RWPE1 (cell line): ENCODE measurements at regions not wholly inside any gene's neighbourhood (a gene's known extent, or its start where the extent isn't known, plus 50 kb on each side); places are given as distances from the start of the nearest gene placed in this dataset.

Experiments used
- CTCF ChIA-PET: fragments of 350-600 bp; sonication (Branson Sonifier 250); formaldehyde crosslinking; extraction: SDS; loops from one replicate; lab custom pipeline; 2021; lab: Yijun Ruan, JAX
- POLR2A ChIA-PET: fragments of 400-600 bp; formaldehyde crosslinking; extraction: SDS; loops from one replicate; lab custom pipeline; 2020; ENCODE audit warnings: antibody characterized with exemption; ENCODE audit not compliant: low non-redundant PET; lab: Yijun Ruan, JAX
- DNase-seq: peaks from one replicate; pipeline ENCODE4 v3.0.0; 2012; ENCODE audit warnings: low spot score
- H3K27ac ChIP-seq: fragments of 450-650 bp; 2 replicates; pipeline ENCODE4 v1.5.1; 2017
- TF ChIP-seq, protein P1 (sequence below): fragments of 450-650 bp; conservative IDR thresholded peaks from 2 replicates; pipeline ENCODE4 v1.5.1; 2017; ENCODE audit warnings: low read depth, mild to moderate bottlenecking

DNA sequence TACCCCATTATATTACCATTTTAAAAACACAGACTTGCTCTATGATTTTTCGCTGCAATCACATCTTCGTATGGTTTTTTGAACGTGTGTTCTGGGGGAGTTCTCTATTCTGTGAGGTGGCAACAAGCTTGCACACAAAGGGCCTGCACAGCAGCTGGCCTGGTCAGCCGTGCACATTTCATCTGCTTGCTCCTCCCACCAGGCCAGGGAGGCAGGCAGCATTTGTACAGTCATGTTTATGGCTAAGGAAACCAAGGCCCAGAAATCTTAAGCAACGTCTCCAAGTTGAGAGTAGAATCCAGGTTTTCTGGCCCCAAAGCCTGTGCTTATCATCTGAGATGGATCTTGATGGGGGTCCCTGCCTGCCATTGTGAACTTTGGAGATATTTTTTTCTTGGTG is 106.4 kb upstream of the SMIM21 start:
- no peak for DNase-seq
- H3K27ac ChIP-seq: no peak overlapping the region
- ChIA-PET CTCF (interaction anchor here (0.5 to 0.6 kb wide), 2 partner anchors 323 to 994 kb away, joined by 4 read pairs; partner anchors contain the start of gene TSHZ1), POLR2A (no interaction called here)
- TF ChIP-seq, protein P1, sequence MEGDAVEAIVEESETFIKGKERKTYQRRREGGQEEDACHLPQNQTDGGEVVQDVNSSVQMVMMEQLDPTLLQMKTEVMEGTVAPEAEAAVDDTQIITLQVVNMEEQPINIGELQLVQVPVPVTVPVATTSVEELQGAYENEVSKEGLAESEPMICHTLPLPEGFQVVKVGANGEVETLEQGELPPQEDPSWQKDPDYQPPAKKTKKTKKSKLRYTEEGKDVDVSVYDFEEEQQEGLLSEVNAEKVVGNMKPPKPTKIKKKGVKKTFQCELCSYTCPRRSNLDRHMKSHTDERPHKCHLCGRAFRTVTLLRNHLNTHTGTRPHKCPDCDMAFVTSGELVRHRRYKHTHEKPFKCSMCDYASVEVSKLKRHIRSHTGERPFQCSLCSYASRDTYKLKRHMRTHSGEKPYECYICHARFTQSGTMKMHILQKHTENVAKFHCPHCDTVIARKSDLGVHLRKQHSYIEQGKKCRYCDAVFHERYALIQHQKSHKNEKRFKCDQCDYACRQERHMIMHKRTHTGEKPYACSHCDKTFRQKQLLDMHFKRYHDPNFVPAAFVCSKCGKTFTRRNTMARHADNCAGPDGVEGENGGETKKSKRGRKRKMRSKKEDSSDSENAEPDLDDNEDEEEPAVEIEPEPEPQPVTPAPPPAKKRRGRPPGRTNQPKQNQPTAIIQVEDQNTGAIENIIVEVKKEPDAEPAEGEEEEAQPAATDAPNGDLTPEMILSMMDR: no peak

DNA sequence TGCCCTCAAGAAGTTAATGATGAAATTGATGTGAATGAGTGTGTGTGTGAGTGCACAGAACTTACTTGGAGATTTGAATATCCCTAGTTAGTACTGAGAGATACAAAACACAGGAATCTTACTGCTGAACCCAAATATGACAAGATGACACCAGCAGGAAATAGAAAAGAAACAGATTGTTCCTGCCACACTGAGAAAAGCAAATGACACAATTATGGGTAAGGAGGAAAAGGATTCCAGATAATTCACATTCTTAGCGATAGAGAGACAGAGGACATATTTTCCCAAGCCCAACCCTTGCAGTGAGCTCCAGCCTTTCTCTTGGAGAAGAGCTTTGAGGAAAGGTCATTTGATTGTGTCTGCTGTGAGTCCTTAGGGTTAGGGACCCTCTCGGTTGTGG is 105.7 kb upstream of the SMIM21 start:
- H3K27ac ChIP-seq: no peak overlapping the region
- TF ChIP-seq, protein P1: no peak
- ChIA-PET POLR2A (no interaction called here), CTCF (no interaction called here)
- no peak for DNase-seq

DNA sequence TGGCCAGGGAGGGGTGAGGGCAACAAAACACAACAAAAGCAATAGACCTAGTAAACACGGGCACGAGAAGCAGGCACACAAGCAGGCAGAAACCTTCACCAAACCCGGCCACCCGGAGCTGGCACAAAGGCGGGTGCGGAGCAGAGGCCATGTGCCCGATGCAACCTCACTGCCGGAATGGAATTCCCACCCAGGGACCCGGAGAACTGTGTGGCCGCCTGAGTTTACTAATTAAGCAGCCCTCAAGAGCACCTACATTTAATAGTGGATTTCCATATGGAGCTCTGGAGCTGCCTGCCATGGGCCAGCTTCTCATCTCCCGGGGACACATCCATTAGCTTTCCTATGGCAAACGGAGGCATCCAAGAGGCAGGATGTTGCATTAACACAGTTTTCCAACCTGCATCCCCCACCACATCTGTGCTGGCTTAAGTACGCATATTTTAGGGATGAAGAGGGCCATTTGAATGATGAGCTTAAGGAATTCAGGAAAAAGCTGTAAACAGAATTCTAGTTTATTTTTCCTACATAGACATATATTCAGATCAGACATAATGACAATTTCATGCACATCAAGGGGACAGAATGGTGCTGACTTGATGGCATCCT is 104.5 kb upstream of the SMIM21 start:
- H3K27ac ChIP-seq: no peak overlapping the region
- POLR2A ChIA-PET: no interaction called here
- CTCF ChIA-PET: no interaction called here
- TF ChIP-seq, protein P1: no peak
- no peak for DNase-seq

DNA sequence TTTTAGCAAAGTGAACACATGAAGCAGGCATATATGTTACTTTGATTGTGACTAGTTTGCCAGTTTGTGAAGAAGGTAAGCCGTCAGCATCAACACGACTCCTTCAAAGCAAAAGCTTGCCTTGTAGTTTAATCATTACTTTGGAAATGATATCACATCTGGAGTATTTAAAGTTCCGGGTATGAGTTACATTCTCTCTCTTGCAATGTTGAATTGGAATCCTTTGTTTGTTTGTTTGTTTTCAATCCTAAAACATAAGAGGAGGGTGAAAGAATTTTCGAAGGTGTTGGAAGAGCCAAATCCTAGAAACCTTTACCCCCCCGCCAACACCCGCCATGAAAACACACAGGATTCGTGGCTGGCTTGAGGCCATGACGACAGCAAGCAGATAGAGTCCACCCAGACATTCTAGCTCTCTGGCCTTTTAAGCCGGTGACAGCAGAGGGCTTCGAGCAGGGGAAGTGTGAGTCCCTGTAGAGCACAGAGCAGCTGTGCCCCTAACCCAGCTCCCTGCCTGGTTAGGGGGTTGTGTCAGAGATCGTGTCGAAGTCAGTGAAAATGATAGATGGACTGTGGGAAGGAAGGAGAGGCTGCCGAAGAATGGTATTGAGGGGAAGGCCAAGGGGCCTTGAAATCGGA is 103.8 kb upstream of the SMIM21 start:
- H3K27ac ChIP-seq: no peak overlapping the region
- CTCF ChIA-PET: no interaction called here
- TF ChIP-seq, protein P1: no peak
- no peak for DNase-seq
- POLR2A ChIA-PET: no interaction called here

DNA sequence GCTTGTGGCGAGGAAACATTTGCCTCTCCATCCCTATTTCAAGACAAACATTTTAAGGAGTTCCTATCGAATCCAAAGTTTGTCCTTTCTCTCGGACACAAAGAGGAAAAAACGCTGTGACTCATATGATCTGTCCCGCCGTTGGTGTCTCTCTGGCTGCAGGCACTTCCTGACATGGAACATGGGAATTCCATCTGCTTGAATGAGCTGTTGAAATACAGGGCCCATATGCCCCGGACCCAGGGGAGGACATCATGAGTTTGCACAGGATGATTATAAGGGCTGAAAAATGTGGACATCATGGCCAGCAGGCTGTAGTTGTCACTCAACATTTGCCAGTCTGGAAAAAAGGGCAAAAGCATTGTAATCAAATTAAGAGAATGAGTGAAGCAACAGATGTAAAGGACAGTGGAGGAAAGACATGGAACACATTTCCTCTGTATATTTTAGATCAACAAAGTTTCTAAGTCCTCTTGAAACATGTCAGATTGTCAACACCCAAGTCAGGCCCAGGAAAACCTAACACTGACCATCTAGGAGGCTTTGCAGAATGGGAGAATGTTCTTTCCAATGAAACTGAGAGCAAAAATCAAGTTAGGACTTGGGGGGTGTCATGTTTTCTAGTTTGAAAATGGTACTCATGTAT is 103.2 kb upstream of the SMIM21 start:
- ChIA-PET CTCF (no interaction called here), POLR2A (no interaction called here)
- TF ChIP-seq, protein P1: no peak
- no peak overlapping the region for H3K27ac ChIP-seq
- no peak for DNase-seq

DNA sequence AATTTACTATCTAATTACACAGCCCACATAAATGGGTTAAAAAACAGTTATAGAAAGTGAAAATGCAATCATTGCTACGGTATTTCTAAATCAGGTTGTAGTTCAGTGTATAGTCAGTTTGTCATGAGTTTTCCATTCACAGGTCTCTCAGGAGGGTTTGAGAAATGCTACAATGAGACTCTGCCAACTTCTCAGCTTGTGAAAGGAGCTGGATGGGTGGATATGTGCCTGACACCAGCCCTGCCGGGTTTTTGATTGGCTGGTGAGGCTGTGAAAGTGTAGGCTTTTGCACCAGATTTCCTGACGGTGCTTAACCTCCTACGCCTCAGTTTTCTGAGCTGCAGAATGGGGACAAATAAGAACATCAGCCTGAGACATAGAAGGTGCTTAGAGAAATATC is 102.6 kb upstream of the SMIM21 start:
- DNase-seq: no peak
- ChIA-PET POLR2A (no interaction called here), CTCF (no interaction called here)
- H3K27ac ChIP-seq: no peak overlapping the region
- TF ChIP-seq, protein P1: no peak
